ENCODE measurements at regions not wholly inside any gene's neighbourhood (a gene's known extent, or its start where the extent isn't known, plus 50 kb on each side); places are given as distances from the start of the nearest gene placed in this dataset.

- TF ChIP-seq POLR2AphosphoS5 (IDR thresholded peaks at IDR 0.05; ENCODE audit: low read depth, low read length) = no peak
- TF ChIP-seq SP4 (IDR thresholded peaks at IDR 0.05; ENCODE audit: low read length) = no peak
- no peak for TF ChIP-seq CTCF (IDR thresholded peaks at IDR 0.05; ENCODE audit: control extremely low read depth in 1 of 3, insufficient read depth in 1 of 3, low read depth in 1 of 3, low read length in 3 of 3)
- TF ChIP-seq GTF2F1 (IDR thresholded peaks at IDR 0.05; ENCODE audit: borderline replicate concordance, low read depth, low read length) = no peak
- no peak for TF ChIP-seq EZH2 (IDR thresholded peaks at IDR 0.05; ENCODE audit: low read depth, low read length, severe bottlenecking)
- TF ChIP-seq POLR2A (IDR thresholded peaks at IDR 0.05; ENCODE audit: control extremely low read depth in 1 of 2, low read depth in 2 of 2, low read length in 2 of 2) = no peak
Measured at GRCh38 chr5:82586661-82587310, 308.6 kb upstream of the RPS23 start.

Data from H1 (cell line).